ENCODE measurements at regions not wholly inside any gene's neighbourhood (a gene's known extent, or its start where the extent isn't known, plus 50 kb on each side); places are given as distances from the start of the nearest gene placed in this dataset.
"Not testable (repeated sequence)": the region's sequence is repeated elsewhere in the genome, so short reads cannot be mapped to it uniquely, and the experiment has no call there.

- DNase-seq = no peak
These were observed 189.0 kb downstream of the LRRC70 start for GRCh38 chr5:62767650-62768049.

DNA sequence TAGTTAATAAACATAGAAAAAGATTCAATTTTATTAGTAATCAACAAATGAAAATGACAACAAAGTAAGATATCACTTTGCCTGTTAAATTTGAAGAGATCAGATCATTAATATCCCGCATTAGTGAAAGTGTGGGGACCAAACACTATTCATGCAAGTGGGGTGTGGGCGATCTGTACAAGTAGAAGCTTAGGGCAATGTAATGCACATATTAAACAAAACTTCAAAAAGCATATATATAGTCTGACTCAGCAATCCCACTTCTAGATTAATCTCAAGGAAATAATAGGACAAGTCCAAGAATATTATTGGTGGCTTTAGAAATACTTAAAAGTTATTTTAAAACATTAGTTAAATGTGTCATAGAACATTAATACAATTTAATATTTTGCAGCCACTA lies 188.5 kb downstream of the LRRC70 start:
- DNase-seq = no peak

GRCh38 chr5:62762503-62762902 lies 183.9 kb downstream of the LRRC70 start:
- no peak for DNase-seq

GRCh38 chr5:62757686-62758085 lies 179.1 kb downstream of the LRRC70 start:
- not testable (repeated sequence) for DNase-seq

DNA sequence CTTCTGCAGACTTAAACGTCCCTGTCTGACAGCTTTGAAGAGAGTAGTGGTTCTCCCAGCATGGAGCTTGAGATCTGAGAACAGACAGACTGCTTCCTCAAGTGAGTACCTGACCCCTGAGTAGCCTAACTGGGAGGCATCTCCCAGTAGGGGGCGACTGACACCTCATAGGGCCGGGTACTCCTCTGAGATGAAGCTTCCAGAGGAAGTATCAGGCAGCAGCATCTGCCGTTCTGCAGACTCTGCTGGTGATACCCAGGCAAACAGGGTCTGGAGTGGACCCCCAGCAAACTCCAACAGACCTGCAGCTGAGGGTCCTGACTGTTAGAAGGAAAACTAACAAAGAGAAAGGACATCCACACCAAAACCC lies 174.4 kb downstream of the LRRC70 start:
- not testable (repeated sequence) for DNase-seq

- DNase-seq = not testable (repeated sequence)
These were observed 173.7 kb downstream of the LRRC70 start for GRCh38 chr5:62752056-62752997.

DNA sequence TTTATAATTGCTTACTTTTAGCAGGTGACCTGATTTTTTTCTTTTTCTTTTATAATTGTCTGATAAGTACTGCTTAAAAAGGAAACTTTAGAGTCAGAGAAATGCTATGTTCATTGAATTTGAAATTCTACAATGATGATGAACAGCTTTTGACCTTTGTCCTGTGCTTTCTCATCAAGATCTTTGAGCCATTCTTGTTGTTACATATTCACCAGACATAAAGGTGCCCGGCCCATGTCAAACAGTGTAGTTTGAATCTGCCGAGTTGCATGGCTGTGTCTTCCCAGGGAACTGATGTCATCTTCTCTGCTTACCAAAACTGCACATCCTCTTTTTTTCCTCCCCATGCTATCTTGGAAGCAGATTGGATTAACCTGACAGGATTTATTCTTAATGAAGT lies 163.6 kb downstream of the LRRC70 start:
- no peak for DNase-seq

DNA sequence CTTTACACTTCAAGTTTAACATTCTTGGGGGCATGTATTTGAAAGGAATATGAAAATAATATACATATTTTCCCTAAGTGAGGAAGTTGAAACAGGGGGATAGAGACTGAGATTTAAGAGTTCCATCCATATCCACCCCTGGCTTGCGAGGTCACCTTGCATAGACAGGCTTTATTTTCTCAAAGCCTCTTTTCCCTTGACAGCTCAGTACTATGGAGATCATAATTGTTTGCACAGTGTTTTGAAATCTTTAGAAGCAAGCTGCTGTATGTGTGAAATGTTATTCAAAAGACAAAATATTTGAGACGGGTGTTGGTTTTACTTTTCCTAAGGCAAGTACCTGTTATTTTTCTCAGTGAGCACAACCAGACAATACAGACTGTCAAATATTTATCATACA lies 163.1 kb downstream of the LRRC70 start:
- DNase-seq = no peak

- no peak for DNase-seq
These were observed 159.1 kb downstream of the LRRC70 start for GRCh38 chr5:62737766-62738165.

DNA sequence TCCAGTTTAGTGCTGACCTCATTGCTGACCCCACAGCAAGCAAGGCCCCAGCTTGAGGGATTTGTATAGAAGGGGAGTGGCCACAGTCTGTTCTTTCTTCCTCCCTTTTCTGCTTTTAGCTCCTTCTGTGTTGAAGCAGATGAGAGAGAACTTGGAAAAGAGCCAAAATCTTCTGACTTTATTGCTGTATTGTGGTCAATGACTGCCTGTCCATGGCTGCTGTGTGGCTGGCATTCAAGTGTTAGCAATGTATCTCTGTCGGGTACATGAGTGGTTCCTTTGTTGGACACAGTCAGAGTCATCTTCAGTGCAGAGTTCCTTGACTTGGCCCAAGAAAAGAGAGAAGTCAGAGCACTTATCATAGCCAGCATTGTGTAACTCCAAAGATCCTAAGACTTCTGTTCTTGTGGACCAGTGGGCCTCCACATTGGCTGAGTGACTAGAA lies 154.1 kb downstream of the LRRC70 start:
- peak in 4 of 14 donors; percentile 7 to 14 (median 9) for DNase-seq

GRCh38 chr5:62731022-62731421 lies 152.4 kb downstream of the LRRC70 start:
- no peak for DNase-seq

- DNase-seq = no peak
These were observed 151.1 kb downstream of the LRRC70 start for GRCh38 chr5:62729675-62730074.

- DNase-seq = no peak
These were observed 149.2 kb downstream of the LRRC70 start for GRCh38 chr5:62727861-62728260.

- DNase-seq = no peak
These were observed 148.6 kb downstream of the LRRC70 start for GRCh38 chr5:62727184-62727583.

- DNase-seq = no peak
These were observed 143.7 kb downstream of the LRRC70 start for GRCh38 chr5:62722360-62722759.

DNA sequence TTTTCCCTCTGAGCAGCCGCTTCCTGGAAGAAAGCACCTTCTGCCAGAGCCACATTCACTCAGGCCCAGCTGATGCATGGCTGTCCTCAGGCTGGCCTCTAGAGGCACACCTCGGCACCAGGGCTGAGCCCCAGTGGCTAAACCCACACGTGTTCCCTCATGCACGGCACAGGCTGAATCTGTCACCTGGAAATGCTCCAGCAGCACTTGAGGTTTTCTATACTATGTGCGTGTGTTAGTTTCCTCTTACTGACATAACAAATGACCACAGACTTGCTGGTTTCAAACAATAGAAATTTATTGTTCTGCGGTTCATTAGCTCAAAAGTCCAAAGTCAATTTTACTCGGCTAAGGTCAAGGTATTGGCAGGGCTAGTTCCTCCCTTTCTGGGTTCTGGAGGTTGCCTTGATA lies 141.4 kb downstream of the LRRC70 start:
- peak in 1 of 14 donors; percentile 0 for DNase-seq

DNA sequence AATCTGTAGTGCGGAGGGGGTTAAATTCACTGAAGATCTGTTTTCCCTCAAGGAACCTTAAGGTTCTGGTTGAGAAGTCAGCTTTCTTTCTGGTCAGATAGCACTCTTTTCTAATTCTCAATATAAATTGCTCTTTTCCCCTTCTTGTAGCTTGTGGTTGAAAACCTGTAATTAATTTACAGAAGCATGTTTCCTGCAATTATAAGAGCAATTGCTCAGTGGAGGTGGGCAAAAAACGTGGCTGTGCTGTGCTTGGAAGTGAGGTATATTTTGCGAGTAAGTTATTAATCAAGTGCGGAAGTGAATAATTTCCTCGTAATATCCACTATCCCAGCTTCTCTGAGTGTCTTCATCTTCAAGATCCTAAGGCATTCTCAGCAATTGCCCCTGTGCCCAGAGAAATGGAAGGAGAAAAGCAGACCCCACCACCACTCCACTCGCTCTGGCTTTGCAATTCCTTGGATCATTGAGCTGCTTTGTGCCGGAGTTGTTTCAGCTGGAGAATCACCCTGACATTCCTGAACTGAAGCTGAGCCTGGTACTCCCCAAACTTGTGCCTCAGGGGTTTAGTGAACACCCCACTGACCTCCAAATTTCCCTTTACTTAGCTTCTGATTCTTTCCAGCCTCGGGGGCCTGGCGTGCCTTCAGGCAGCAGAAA lies 140.6 kb downstream of the LRRC70 start:
- DNase-seq = no peak

- no peak for DNase-seq
These were observed 139.7 kb downstream of the LRRC70 start for GRCh38 chr5:62718324-62718723.

DNA sequence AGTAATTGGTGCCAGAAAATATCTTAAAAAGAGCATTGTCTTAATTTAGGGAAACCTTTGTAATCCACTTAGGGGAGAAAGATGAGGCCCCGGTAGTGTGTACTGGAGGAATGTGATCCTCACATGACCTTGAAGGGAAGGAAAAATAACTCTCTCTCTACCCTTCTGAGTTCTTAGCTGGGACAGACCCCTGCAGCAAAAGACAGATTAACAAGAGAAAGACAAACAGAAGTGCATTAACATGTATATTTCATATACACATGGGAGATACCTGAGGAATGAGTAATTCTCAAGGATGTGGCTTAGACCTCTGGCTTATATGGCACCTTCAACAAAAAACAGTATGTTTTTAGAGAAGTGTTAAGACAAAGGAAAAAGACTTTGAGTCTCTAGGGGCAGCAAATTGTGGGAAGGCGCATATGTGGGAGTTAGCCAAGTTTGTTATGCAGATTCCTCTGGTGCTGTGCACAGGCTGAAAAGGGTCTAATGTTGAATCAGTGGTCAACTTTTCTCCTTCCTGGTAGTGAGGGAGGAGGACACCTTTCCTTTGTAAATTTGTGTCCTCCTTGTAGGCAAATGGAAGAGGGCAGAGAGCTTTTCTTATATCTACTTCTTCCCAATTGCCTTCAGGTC lies 138.8 kb downstream of the LRRC70 start:
- no peak for DNase-seq

DNA sequence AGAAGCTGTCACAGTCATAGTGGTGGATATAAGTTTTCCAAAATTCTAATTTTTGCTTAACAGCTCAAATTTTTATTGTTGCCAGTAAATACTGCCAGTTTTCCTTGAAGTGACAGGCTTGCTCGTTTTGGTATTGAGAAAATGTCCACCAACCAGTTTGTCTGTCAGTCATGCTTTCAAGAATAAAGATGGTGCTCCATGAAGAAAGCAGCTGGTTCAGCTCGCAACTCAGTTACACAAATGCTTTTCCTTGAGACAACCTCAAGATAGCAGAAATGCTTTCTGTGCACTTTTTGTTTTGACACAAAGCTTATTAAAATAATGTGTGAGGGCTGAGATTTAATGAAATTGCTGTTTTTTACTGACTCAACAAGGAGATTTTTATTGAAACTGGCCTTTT lies 135.7 kb downstream of the LRRC70 start:
- no peak for DNase-seq

GRCh38 chr5:62708481-62709325 lies 130.1 kb downstream of the LRRC70 start:
- DNase-seq = no peak

- DNase-seq = no peak
These were observed 128.9 kb downstream of the LRRC70 start for GRCh38 chr5:62707563-62707962.

Measured in C1 segment of cervical spinal cord (tissue), 14 donors.